NCI-H82 treated with DMSO at 0.1 percent for 48 hours (cell line): ENCODE measurements at regions not wholly inside any gene's neighbourhood (a gene's known extent, or its start where the extent isn't known, plus 50 kb on each side); places are given as distances from the start of the nearest gene placed in this dataset.
"Not testable (repeated sequence)": the region's sequence is repeated elsewhere in the genome, so short reads cannot be mapped to it uniquely, and the experiment has no call there.

Experiments used
- DNase-seq: peaks from one replicate; lab custom pipeline; 2025; ENCODE audit not compliant: unreplicated experiment; lab: John Stamatoyannopoulos, UW

- DNase-seq, result no peak
Measured at GRCh38 chr12:92062539-92063493, 82.8 kb downstream of the BTG1 start.

DNA sequence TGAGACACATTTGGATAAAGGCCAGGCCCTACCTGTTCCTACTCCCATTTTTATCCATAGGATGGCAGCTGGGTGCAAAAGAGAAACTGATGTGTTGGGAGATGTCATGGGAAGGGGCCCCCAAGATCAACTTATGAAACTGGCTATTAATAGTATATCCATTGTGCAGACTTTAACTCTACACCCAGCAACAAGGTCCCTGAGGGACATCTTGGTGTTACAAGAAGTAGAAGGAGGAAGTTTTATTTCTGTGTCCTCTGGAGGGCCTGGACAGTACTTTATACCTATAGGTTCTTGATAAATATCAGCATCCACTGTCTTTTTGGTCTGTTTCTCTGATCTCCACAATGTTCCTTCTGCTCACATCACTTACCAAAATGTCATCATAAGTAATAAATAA is 84.6 kb downstream of the BTG1 start:
- no peak for DNase-seq

DNA sequence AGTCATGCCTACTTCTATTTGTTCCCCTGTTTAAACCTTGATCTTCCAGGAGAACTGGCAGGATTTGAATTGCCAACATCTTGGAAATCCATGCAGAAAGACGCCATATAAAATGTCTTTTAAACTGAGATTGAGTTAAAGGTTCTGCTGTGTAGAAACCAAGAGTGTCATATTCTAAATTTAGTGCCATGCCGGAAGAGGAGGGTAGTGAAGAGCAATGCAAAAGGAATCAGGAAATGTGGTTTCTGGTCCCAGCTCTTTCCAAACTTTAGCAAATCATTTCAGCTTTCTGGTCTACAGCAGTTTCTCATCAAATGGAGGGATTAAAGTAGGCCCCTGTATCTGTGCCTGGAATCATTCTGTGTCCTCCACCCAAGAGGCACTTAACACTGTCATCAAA is 85.7 kb downstream of the BTG1 start:
- DNase-seq, result no peak

DNA sequence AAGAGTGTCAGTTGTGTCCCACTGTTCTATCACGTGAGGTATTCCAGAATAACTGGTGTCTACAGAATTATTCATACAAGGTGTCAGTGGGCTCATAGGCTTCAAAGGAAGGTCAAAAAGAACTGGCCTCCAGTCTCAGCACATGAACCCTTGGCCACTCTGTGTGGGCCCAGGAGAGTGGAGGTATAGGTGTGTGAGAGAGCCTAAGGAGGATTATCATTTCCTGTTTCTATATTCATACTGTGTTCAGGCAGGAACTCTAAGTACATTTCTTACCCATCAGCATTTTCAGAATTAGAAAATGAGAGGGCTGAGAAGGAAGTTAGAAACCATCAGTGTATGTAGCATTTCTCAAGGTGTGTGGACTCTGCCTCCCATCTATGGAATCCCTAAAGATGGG is 87.0 kb downstream of the BTG1 start:
- no peak for DNase-seq

GRCh38 chr12:92056756-92057155 is 88.9 kb downstream of the BTG1 start:
- not testable (repeated sequence) for DNase-seq

- DNase-seq, result no peak
Measured at GRCh38 chr12:92056290-92056689, 89.4 kb downstream of the BTG1 start.

GRCh38 chr12:92055877-92056276 is 89.8 kb downstream of the BTG1 start:
- DNase-seq, result no peak

DNA sequence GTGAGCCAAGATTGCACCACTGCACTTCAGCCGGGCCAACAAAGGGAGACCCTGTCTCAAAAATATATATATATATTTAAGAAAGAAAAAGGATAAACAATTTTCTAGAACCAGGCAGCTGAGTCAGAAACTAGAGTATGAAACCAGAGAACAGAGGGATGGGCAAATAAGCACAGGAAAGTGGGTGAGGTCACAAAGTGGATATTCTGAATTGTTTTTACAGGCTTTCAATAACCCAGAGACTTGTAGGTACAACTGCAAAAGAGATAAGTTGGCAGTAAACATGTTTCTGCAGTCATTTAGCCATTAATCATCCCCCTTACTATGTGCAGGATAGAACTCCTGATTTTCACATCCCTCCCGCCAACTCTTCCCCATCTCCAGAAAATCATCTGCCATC is 94.2 kb downstream of the BTG1 start:
- no peak for DNase-seq

DNA sequence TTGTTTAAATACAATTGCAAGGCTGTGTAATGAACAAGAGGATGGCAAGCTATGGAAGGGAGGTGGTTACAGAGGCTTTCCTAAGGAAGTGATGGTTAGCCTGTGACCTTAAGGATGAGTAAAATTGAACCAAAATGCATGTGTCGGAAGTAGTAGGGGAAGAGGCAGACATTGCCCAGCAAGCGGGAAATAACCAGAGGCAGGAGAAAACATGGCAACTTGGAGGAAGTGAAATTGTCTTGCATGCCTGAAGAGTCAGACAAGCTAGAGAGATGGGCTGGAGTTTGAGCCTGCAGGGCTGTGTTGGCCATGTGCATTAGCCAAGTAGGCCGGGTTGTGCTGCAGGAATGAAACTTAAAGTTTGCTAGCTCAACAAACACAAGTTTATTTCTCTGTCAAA is 96.2 kb downstream of the BTG1 start:
- no peak for DNase-seq

GRCh38 chr12:92047393-92047826 is 98.2 kb downstream of the BTG1 start:
- DNase-seq, result no peak

DNA sequence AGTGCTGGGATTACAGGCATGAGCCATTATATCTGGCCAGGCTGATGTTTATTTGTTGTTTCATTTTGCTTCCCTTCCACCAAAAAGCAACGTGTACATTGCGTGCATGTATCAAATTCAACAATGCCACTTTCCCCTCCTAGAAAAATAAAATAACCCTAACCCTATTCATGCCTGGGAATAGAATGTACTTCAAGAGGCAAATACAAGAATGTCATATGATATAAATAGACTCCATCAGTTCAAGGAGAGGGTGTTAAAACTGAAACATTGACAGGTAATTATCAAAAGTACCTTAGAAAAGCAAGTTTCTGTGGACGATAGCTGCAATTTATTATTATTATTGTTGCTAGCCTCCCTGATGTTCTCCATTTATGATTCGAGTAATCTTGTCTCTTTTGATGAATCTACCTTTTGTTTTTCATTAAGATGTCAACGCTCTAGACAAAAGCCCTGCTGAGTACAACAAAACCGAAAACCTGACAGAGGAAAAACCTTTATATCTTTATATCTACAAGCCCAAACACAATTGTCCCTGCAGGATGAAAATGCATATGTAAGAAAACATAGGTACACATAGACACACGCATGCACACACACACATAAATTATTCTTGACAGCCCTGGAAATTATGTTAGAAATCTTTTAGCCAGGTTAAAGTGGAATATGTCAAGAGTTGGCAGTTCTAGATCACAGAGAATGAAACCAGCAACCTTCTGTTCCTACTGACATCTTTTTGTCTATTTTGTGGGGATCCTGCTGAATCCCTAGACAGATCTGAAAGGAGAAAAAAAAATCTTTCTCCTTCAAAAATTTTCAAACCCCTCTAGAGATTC is 98.9 kb downstream of the BTG1 start:
- DNase-seq, result no peak

- DNase-seq, result no peak
Measured at GRCh38 chr12:92045852-92046251, 99.8 kb downstream of the BTG1 start.

- no peak for DNase-seq
Measured at GRCh38 chr12:92044435-92044834, 101.2 kb downstream of the BTG1 start.

- DNase-seq, result no peak
Measured at GRCh38 chr12:92042791-92043531, 102.7 kb downstream of the BTG1 start.

- no peak for DNase-seq
Measured at GRCh38 chr12:92041742-92042141, 103.9 kb downstream of the BTG1 start.

GRCh38 chr12:92039046-92039445 is 106.6 kb downstream of the BTG1 start:
- DNase-seq, result no peak

DNA sequence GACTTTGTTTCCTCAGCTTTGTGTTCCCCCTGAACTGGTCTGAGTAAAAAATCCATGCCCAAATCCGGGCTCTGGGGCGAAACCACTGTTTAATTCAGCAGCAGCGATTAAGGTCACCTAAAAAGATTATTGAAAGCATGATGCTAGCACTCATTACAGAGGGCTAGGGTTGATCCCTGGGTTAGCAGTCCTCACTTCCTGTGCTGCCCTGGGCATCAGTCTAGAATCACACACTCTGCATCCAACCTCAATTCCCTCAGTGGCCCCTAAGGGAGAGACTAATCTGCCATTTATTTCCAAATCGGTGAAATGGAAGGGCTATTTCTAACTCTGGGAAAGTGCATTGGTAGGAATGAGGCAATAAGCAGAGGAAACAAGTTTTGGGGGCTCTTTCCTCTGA is 107.2 kb downstream of the BTG1 start:
- DNase-seq, result peak; percentile 56

- no peak for DNase-seq
Measured at GRCh38 chr12:92036771-92037453, 108.7 kb downstream of the BTG1 start.

- DNase-seq, result no peak
Measured at GRCh38 chr12:92036061-92036620, 109.5 kb downstream of the BTG1 start.

DNA sequence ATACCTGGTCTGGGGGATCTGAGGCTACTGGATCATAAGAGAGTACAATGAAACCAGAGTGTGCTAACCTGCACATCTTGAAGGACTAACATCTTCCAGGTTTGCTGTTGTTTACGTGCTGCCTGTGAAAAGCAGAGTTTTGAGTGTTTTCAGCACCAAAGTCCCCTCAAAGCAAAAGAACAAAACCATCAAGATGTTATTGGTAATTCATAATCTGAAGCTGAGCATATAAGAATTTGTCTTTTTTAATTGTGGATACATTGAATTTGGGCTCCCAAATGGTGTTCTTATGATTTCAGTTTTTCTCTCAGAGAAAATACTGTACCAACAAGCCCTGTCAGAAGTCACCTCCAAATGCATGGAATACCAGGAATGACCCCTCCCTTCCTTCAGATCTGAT is 110.2 kb downstream of the BTG1 start:
- DNase-seq, result no peak
